Left ventricle myocardium superior (tissue), 1 donor: ENCODE measurements at regions not wholly inside any gene's neighbourhood (a gene's known extent, or its start where the extent isn't known, plus 50 kb on each side); places are given as distances from the start of the nearest gene placed in this dataset.
"Not testable (repeated sequence)": the region's sequence is repeated elsewhere in the genome, so short reads cannot be mapped to it uniquely, and the experiment has no call there.

Source experiments
- ATAC-seq: fragments of 200-7000 bp; cut with Tn5 transposase; one replicate; pipeline ENCODE4 v1.9.1; 2020; ENCODE audit warnings: mild to moderate bottlenecking, moderate library complexity
- DNase-seq: peaks from one replicate; pipeline ENCODE4 v3.0.0-alpha.2; 2020
- intact Hi-C: fragments of 100-400 bp; cut with micrococcal nuclease; formaldehyde crosslinking; loops from one replicate; pipeline ENCODE4 v1.11.0; 2022
- donor health status: DM: no; HTN: yes; CAD: no; lungs with severe emphysema.

GRCh38 chr12:67056329-67056728 lies 212.8 kb upstream of the CAND1 start:
- no peak for ATAC-seq
- intact Hi-C loops: no loop called here
- no peak for DNase-seq

GRCh38 chr12:67057072-67057471 lies 212.1 kb upstream of the CAND1 start:
- intact Hi-C loops: no loop called here
- ATAC-seq (no peak), DNase-seq (no peak)

GRCh38 chr12:67062193-67062592 lies 207.0 kb upstream of the CAND1 start:
- intact Hi-C loops: no loop called here
- ATAC-seq: no peak
- no peak for DNase-seq

GRCh38 chr12:67067453-67068203 lies 201.5 kb upstream of the CAND1 start:
- no peak for DNase-seq
- ATAC-seq: no peak
- intact Hi-C loops: no loop called here

GRCh38 chr12:67068204-67068731 lies 200.9 kb upstream of the CAND1 start:
- no peak for DNase-seq
- ATAC-seq: no peak
- intact Hi-C loops: no loop called here

GRCh38 chr12:67068761-67069450 lies 200.3 kb upstream of the CAND1 start:
- DNase-seq (peak; percentile 49), ATAC-seq (peak; percentile 54)
- intact Hi-C loops: no loop called here

GRCh38 chr12:67069451-67070306 lies 199.5 kb upstream of the CAND1 start:
- ATAC-seq: peak; percentile 80
- intact Hi-C loops: no loop called here
- DNase-seq: peak; percentile 53

GRCh38 chr12:67070307-67070600 lies 198.9 kb upstream of the CAND1 start:
- intact Hi-C loops: no loop called here
- DNase-seq (no peak), ATAC-seq (no peak)

GRCh38 chr12:67070604-67071003 lies 198.6 kb upstream of the CAND1 start:
- DNase-seq (no peak), ATAC-seq (no peak)
- intact Hi-C loops: no loop called here

GRCh38 chr12:67072281-67072680 lies 196.9 kb upstream of the CAND1 start:
- DNase-seq, ATAC-seq, intact Hi-C loops: not testable (repeated sequence)

GRCh38 chr12:67073336-67073735 lies 195.8 kb upstream of the CAND1 start:
- DNase-seq (no peak), ATAC-seq (no peak)
- intact Hi-C loops: no loop called here

- intact Hi-C loops: no loop called here
- ATAC-seq: no peak
- no peak for DNase-seq
Observed at GRCh38 chr12:67074072-67074471, 195.1 kb upstream of the CAND1 start.

GRCh38 chr12:67077617-67078016 lies 191.5 kb upstream of the CAND1 start:
- intact Hi-C loops: no loop called here
- DNase-seq: no peak
- no peak for ATAC-seq

GRCh38 chr12:67078957-67079356 lies 190.2 kb upstream of the CAND1 start:
- intact Hi-C loops: no loop called here
- ATAC-seq (no peak), DNase-seq (no peak)

GRCh38 chr12:67080637-67081036 lies 188.5 kb upstream of the CAND1 start:
- ATAC-seq (no peak), DNase-seq (no peak)
- intact Hi-C loops: no loop called here

GRCh38 chr12:67082221-67082620 lies 186.9 kb upstream of the CAND1 start:
- ATAC-seq (no peak), DNase-seq (no peak)
- intact Hi-C loops: no loop called here

GRCh38 chr12:67085699-67086098 lies 183.5 kb upstream of the CAND1 start:
- intact Hi-C loops: no loop called here
- ATAC-seq (no peak), DNase-seq (no peak)

GRCh38 chr12:67086116-67086515 lies 183.0 kb upstream of the CAND1 start:
- DNase-seq (no peak), ATAC-seq (no peak)
- intact Hi-C loops: no loop called here

- DNase-seq: no peak
- intact Hi-C loops: no loop called here
- no peak for ATAC-seq
Observed at GRCh38 chr12:67088401-67089118, 180.6 kb upstream of the CAND1 start.
